ENCODE measurements at regions not wholly inside any gene's neighbourhood (a gene's known extent, or its start where the extent isn't known, plus 50 kb on each side); places are given as distances from the start of the nearest gene placed in this dataset.
"Not testable (repeated sequence)": the region's sequence is repeated elsewhere in the genome, so short reads cannot be mapped to it uniquely, and the experiment has no call there.

DNA sequence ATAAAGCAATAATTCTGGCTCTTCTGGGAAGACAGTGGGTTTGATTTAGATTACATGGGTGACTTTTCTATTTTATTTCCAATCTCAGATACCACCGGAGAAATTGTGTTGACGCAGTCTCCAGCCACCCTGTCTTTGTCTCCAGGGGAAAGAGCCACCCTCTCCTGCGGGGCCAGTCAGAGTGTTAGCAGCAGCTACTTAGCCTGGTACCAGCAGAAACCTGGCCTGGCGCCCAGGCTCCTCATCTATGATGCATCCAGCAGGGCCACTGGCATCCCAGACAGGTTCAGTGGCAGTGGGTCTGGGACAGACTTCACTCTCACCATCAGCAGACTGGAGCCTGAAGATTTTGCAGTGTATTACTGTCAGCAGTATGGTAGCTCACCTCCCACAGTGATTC lies 1347.6 kb downstream of the RPIA start:
- TF ChIP-seq CTCF, POLR2AphosphoS5, POLR2A (IDR thresholded peaks at IDR 0.05): not testable (repeated sequence)

Measured in stomach (tissue), 4 donors.